HG03095 (cell line): ENCODE measurements at regions not wholly inside any gene's neighbourhood (a gene's known extent, or its start where the extent isn't known, plus 50 kb on each side); places are given as distances from the start of the nearest gene placed in this dataset.
"Not testable (repeated sequence)": the region's sequence is repeated elsewhere in the genome, so short reads cannot be mapped to it uniquely, and the experiment has no call there.

Experiments
- ATAC-seq: cut with Tn5 transposase; IDR thresholded peaks from one replicate; pipeline ENCODE4 v1.9.1; 2021; ENCODE audit warnings: moderate library complexity; ENCODE audit not compliant: unreplicated experiment

DNA sequence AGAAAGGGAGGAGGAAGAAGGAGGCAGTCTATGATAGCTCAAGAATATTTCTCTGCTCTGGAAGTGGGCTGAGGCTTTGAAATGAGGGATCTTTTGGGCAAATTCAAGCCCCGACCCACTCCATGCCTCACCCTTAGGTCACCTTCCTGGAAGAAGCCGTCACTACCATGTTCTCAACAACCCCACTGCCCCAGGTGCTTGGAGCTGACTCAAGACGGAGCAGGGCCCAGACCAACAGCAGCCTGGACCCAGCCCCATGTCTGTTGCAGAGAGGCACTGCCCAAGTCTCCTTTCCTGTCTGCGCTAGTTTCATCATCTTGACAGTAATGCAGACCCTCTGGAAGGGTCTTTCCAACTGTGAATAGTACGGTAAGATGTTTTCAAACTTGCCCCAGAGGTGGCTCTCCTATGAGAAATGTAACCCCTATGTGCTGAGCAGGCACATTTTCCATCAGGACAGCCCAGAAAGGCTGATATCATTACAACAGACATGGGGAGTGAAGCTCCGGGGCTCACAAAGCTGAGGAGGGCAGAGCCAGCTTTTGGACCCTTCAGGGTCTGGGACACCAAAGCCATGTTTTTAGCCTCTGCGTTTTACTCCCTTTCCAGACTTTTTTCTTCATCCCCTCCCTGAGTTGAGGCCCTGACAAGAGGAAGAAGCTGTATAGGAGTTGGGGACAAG lies 128.2 kb upstream of the LARP1 start:
- no peak for ATAC-seq

DNA sequence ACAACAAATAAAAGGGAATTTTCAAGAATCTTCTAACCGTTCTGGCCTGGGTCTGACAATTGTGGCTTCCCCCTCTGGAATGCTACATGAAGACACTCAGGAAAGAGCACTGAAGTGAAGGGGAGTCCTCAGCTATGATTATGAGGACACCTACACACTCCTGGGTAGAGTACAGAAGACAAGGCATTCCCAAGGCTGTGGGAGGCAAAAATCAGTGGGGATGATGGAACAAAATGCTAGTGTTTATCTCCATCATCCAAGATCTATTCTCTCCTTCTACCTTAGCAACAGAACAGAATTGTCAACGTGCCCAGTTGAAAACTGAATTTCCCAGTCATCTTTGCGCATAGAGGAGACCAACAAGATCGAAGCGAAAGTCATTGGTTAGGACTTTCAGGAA lies 130.1 kb upstream of the LARP1 start:
- no peak for ATAC-seq

DNA sequence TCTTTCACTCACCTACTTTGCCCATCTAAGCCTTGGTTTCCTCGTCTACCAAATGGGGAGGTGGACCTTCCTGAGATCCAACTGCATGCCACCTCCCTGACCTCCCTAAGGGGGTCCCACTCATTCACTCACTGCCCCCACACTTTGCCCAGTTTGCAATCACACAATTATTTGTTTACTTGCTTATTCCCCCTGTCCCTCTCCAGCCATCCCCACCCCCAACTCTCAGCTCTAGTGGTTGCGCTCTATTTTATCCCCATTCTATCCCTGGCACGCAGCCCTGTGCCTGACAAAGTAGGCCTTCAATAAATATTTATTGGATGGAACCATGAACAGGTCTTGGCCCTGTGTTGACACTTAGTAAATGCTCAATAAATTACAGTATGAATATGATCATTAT lies 130.8 kb upstream of the LARP1 start:
- ATAC-seq = no peak

- ATAC-seq = no peak
Measured at GRCh38 chr5:154620411-154620810, 134.8 kb upstream of the LARP1 start.

DNA sequence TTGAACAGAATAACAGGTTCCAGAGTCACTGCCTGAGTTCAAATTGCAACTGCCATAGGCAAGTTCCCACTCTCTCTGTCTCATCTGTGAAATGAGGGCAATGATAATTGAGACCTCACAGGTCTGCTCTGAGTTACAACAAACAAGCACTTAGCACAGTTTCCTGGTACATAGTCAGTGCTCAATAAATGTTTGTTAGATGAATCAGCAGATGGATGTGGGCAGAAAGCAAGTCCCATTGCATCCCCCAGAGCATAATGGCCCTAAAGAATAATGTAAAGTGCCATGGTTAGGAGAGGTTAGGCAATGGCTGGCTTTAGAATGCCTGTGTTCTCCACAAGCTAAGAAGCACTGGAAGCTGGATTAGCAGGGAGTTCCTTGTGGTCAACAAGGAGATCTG lies 136.5 kb upstream of the LARP1 start:
- ATAC-seq = no peak

- ATAC-seq = no peak
Measured at GRCh38 chr5:154614595-154614994, 136.6 kb upstream of the HAND1 start.

- no peak for ATAC-seq
Measured at GRCh38 chr5:154614125-154614524, 136.1 kb upstream of the HAND1 start.

GRCh38 chr5:154612666-154613065 lies 134.6 kb upstream of the HAND1 start:
- ATAC-seq = no peak

DNA sequence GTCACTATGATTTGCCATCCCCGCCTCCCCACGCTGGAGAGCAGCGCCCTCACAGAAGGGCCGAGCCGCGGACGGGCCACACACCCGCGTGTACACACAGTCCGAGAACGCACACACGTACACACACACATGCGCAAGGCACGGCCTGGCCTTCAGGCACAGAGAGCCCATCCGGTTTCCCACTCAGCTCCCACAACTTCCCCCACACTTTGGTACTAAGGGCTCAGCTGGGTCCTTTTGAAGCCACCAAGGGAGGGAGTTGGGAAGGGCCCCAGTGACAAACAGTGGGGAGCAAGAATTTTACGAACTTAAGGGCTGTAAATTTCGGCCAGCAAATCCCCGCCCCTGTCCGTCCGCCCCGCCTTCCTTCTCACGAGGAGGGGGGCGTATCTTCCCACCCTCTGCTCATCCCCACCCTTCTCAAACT lies 133.3 kb upstream of the HAND1 start:
- ATAC-seq = no peak

- ATAC-seq = peak; percentile 82
Measured at GRCh38 chr5:154610321-154611154, 132.5 kb upstream of the HAND1 start.

DNA sequence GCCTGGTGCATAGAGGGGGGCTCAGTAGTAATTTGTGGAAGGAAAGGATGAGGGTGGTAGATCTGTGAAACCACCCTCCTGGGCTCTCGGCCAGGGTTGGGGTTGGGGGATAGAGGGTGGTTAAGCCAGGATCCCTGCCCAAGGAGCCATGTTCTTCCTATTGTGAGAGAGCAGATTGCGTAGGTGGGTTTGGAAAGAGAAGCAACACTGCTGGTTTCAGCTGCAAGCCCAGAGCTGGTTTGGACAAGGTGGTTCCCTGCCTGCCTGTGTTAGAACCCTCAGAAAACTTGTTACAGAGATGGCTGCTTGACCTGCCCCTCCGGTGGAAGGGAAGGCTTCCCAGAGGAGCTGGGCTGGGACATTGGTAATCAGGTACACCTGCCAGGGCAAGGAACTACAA lies 131.2 kb upstream of the HAND1 start:
- ATAC-seq = no peak

- ATAC-seq = no peak
Measured at GRCh38 chr5:154608531-154609011, 130.5 kb upstream of the HAND1 start.

GRCh38 chr5:154607746-154608145 lies 129.7 kb upstream of the HAND1 start:
- no peak for ATAC-seq

GRCh38 chr5:154606246-154606645 lies 128.2 kb upstream of the HAND1 start:
- no peak for ATAC-seq

DNA sequence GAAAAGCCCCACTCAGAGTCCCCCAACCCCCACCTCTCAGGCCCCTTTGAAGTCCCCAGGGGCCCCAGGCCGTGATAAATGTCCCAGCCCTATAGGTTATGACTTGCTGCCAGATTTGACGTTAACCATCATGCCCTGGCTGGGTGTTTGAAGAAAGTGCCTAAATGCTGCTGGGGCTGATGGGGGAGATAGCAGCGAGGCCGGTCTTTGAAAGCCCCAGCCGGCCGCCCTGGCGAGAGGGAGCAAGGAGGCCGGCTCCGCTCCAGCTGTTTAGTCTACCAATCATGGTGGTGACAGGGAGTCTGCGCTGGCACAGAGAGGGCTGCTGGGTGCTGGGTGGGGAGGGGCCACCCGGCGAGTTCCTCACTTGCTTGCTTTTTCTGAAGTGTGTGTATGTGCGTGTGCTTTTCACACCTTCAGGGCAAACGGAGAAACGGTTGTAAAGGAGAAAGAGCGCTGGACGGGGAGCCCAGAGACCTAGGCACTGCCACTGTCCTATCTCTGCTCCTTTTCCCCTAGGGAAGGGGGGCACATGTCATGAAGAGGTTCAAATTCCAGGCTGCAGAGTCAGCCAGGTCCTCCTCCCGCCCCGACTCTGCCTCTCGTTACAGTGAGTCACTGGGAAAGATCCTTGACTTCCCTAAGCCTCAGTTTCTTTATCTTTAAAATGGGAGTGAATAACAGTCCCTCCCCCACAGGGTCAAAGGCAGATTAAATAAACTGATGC lies 126.1 kb upstream of the HAND1 start:
- no peak for ATAC-seq

DNA sequence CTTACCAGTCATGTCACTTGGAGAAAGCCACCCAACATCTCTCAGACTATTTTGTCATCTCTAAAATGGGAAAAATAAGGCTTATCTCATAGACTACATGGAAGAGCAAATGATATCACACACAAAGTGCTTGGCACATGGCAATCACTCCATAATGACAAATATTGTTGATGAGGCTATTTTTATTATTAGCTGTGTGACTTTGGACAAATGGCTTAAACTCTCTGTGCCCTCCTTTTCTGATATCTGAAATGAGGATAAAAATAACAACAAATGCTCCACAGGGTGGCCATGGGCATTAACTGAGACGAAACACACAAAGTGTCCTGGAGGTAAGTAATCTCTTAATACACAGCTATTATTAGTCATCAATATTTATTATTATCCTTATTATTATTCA lies 125.5 kb upstream of the HAND1 start:
- ATAC-seq = no peak

DNA sequence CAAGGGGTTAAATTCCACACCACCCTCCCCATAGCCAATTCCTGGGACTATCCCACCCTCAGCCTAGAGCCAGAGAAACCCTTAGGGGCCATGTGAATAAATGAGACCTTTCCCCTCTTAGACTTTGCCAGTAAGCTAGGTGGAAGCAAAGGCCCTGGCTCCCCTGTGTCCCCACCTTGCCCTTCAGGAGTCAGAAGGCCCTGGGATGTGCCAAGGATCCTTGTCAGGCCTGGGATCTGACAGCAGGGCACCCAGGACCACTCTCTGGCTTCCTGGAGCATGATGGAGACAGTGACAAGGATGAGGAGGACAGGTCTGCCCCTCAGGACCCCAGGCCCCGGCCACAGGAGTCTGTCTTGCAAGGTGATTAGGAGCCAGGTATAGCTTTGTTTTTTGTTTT lies 125.0 kb upstream of the HAND1 start:
- ATAC-seq = no peak

DNA sequence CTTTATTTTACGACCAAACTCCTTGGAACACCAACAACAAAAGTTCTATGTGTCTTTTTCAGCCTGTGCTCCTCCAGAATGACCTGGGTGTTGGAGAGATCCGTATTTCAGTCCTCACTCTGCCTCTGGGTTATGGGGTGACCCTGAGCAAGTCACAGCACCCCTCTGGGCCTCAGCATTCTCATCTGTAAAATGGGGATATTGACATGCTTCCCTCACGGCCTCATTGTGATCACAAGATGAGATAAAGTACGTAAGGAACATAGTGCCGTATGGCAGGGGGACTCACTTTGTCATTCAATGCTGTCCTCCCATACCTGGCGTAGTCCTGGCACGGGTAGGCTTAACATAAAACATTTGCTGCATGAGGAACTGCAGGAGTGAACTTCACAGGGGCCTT lies 123.0 kb upstream of the HAND1 start:
- no peak for ATAC-seq

- no peak for ATAC-seq
Measured at GRCh38 chr5:154598021-154598420, 120.0 kb upstream of the HAND1 start.

DNA sequence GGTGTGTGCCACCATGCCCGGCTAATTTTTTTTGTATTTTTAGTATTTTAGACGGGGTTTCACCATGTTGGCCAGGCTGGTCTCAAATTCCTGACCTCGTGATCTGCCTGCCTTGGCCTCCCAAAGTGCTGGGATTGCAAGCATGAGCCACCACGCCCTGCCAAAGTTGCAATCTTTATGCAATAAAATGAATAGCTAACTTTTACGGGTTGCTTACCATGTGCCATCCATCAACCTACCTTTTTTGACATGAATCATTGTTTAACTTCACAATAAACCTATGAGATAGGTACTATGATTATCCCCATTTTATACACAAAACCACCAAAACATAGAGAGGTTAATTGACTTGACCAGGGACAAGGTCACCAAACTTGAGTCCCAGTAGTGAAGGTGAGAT lies 118.8 kb upstream of the HAND1 start:
- not testable (repeated sequence) for ATAC-seq

- no peak for ATAC-seq
Measured at GRCh38 chr5:154595662-154596061, 117.6 kb upstream of the HAND1 start.

GRCh38 chr5:154593796-154594195 lies 115.8 kb upstream of the HAND1 start:
- ATAC-seq = no peak
